ENCODE measurements at regions not wholly inside any gene's neighbourhood (a gene's known extent, or its start where the extent isn't known, plus 50 kb on each side); places are given as distances from the start of the nearest gene placed in this dataset.

DNA sequence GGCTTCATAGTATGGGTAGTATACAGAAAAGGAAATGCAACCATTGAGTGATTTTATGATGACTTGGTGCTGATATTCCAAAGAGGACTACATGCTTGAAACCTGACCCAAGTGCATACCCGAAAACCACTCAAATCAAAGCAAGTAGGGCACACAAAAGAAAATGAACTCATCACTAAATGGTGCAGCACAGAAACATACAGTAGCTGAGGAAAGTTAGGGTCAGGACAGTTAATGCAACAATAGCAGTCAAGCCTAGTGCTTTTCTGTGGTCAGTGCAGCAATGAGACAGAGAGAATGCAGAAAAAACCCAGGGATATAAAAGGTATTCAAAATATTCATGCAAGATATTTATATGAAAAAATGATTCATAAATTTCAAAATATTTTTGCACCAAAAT is 711.1 kb downstream of the EPHA7 start:
- H3K36me3 Mint-ChIP-seq (ENCODE audit: unreplicated experiment): no peaks in the 10 kb centered on the region
- DNase-seq (ENCODE audit: extremely low spot score, unreplicated experiment): no peak

DNA sequence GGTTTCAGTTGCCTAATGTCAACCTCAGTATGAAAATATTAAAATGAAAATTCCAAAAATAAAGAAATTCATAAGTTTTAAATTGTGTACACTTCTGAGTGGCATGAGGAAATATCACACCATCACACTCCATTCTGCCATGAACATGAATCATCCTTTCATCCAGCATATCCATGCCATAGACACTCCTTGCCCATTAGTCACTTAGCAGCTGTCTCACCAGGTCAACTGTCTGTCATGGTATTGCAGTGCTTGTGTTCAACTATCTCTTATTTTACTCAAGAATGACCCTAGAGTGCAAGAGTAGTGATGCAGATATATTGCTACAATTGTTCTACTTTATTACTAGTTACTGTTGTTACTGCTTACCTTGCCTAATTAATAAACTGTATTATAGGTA is 712.4 kb downstream of the EPHA7 start:
- Mint-ChIP-seq H3K36me3 (ENCODE audit: unreplicated experiment) (no peaks in the 10 kb centered on the region), H3K4me1 (ENCODE audit: unreplicated experiment) (peaks cover 12% of the 10 kb centered on the region), H3K4me3 (ENCODE audit: unreplicated experiment) (no peak overlapping the region), H3K9me3 (ENCODE audit: unreplicated experiment) (peaks cover 9% of the 10 kb centered on the region), H3K27ac (ENCODE audit: unreplicated experiment) (no peak overlapping the region), H3K27me3 (ENCODE audit: unreplicated experiment) (no peaks in the 10 kb centered on the region)
- no peak for DNase-seq (ENCODE audit: extremely low spot score, unreplicated experiment)
- TF ChIP-seq, protein P1, sequence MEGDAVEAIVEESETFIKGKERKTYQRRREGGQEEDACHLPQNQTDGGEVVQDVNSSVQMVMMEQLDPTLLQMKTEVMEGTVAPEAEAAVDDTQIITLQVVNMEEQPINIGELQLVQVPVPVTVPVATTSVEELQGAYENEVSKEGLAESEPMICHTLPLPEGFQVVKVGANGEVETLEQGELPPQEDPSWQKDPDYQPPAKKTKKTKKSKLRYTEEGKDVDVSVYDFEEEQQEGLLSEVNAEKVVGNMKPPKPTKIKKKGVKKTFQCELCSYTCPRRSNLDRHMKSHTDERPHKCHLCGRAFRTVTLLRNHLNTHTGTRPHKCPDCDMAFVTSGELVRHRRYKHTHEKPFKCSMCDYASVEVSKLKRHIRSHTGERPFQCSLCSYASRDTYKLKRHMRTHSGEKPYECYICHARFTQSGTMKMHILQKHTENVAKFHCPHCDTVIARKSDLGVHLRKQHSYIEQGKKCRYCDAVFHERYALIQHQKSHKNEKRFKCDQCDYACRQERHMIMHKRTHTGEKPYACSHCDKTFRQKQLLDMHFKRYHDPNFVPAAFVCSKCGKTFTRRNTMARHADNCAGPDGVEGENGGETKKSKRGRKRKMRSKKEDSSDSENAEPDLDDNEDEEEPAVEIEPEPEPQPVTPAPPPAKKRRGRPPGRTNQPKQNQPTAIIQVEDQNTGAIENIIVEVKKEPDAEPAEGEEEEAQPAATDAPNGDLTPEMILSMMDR (IDR thresholded peaks at IDR 0.05): no peak

More for the DNA sequence above, 711.1 kb downstream of the EPHA7 start:
- TF ChIP-seq, protein P1 (IDR thresholded peaks at IDR 0.05): no peak
- Mint-ChIP-seq H3K27ac (ENCODE audit: unreplicated experiment) (no peak overlapping the region), H3K9me3 (ENCODE audit: unreplicated experiment) (peaks cover 9% of the 10 kb centered on the region), H3K4me1 (ENCODE audit: unreplicated experiment) (peaks cover 18% of the 10 kb centered on the region), H3K4me3 (ENCODE audit: unreplicated experiment) (no peak overlapping the region), H3K27me3 (ENCODE audit: unreplicated experiment) (no peaks in the 10 kb centered on the region)

DNA sequence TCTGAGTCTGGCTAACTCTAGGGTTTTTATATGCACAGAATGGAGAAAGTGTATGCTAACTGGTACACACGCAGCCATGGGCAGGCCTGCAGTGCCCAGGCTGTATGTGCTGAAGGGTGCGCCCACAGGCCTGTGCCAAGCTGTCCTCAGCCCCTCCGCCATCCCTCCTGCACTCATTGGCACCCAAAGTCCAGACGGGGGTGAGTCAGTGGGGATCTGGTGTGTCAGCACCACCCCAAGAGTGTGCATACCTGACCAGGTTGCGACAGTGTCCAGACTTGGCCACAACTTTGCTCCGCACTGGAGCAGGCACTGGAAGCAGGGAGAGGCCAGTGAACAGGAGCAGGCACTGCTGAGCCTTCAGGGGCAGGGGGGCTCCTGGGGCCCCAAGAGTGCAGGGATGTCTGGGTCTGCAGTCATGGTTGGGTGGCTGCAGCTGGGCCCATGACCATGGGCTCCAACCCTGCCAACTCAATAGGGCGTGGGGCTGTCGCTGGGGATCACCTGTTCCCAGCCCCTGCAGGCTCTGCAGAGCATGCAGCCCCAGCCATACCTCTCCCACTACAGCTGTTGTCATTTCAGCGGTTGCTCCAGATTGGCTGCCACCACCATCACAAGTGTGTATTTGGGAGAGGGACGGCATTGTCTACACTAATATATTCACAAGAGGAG is 717.8 kb downstream of the EPHA7 start:
- Mint-ChIP-seq H3K9me3 (ENCODE audit: unreplicated experiment) (peaks cover 9% of the 10 kb centered on the region), H3K4me3 (ENCODE audit: unreplicated experiment) (no peak overlapping the region), H3K4me1 (ENCODE audit: unreplicated experiment) (no peaks in the 10 kb centered on the region), H3K27ac (ENCODE audit: unreplicated experiment) (no peak overlapping the region), H3K36me3 (ENCODE audit: unreplicated experiment) (no peaks in the 10 kb centered on the region), H3K27me3 (ENCODE audit: unreplicated experiment) (no peaks in the 10 kb centered on the region)
- TF ChIP-seq, protein P1 (IDR thresholded peaks at IDR 0.05): no peak
- no peak for DNase-seq (ENCODE audit: extremely low spot score, unreplicated experiment)

DNA sequence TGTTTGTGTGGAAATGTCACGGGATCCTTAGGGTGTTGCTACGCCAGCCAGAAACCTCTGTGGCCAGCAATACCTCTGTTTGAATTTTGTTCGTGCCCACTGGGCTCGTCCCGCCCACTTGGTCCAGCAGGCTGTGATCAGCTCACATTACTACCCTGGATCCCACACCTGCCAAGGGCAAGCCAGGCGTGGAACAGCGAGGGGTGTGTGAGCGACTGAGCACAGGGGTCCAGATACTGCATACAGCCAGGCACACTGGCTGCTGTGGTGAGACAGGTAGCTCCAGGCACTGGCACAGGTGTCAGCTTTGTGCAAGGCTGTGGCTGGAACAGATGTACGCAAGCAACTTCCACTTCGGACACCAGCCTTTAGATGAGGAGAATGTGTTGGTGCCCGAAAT is 718.9 kb downstream of the EPHA7 start:
- H3K36me3 Mint-ChIP-seq (ENCODE audit: unreplicated experiment): no peaks in the 10 kb centered on the region
- peaks cover 9% of the 10 kb centered on the region for H3K9me3 Mint-ChIP-seq (ENCODE audit: unreplicated experiment)
- no peaks in the 10 kb centered on the region for H3K4me1 Mint-ChIP-seq (ENCODE audit: unreplicated experiment)
- no peak overlapping the region for H3K4me3 Mint-ChIP-seq (ENCODE audit: unreplicated experiment)
- TF ChIP-seq, protein P1 (IDR thresholded peaks at IDR 0.05): no peak
- H3K27me3 Mint-ChIP-seq (ENCODE audit: unreplicated experiment): no peaks in the 10 kb centered on the region
- no peak overlapping the region for H3K27ac Mint-ChIP-seq (ENCODE audit: unreplicated experiment)
- no peak for DNase-seq (ENCODE audit: extremely low spot score, unreplicated experiment)

DNA sequence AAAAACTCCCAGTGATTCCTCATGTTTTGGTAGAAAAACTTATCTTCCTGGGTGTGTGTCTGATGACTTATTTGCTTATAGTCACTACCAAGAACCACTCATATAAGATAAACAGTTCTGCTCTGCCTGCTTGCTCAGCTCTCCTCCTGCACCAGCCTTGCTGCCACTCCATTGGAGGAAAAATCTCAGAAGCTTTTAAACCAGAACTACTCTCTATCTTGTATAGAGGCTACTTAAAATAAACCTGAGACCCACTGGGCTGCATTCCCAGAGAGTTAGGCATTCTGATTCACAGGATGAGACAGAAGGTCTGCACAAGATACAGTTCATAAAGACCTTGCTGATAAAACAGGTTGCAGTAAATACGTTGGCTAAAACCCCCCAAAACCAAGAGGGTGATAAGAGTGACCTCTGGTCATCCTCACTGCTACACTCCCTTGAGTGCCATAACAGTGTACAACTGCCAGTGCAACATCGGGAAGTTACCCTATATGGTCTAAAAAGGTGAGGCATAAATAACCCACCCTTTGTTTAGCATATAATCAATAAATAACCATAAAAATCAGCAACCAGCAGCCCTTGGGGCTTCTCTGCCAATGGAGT is 728.3 kb downstream of the EPHA7 start:
- no peaks in the 10 kb centered on the region for H3K9me3 Mint-ChIP-seq (ENCODE audit: unreplicated experiment)
- no peaks in the 10 kb centered on the region for H3K27me3 Mint-ChIP-seq (ENCODE audit: unreplicated experiment)
- H3K36me3 Mint-ChIP-seq (ENCODE audit: unreplicated experiment): no peaks in the 10 kb centered on the region
- no peak overlapping the region for H3K4me3 Mint-ChIP-seq (ENCODE audit: unreplicated experiment)
- peaks cover 15% of the 10 kb centered on the region for H3K4me1 Mint-ChIP-seq (ENCODE audit: unreplicated experiment)
- H3K27ac Mint-ChIP-seq (ENCODE audit: unreplicated experiment): peak overlapping the region; percentile 32
- TF ChIP-seq, protein P1 (IDR thresholded peaks at IDR 0.05): no peak
- no peak for DNase-seq (ENCODE audit: extremely low spot score, unreplicated experiment)

All from osteocyte (in vitro differentiated cells).